ENCODE measurements at regions not wholly inside any gene's neighbourhood (a gene's known extent, or its start where the extent isn't known, plus 50 kb on each side); places are given as distances from the start of the nearest gene placed in this dataset.
A peak's percentile ranks its signal among the peaks of the same experiment; 100 is the strongest.

DNA sequence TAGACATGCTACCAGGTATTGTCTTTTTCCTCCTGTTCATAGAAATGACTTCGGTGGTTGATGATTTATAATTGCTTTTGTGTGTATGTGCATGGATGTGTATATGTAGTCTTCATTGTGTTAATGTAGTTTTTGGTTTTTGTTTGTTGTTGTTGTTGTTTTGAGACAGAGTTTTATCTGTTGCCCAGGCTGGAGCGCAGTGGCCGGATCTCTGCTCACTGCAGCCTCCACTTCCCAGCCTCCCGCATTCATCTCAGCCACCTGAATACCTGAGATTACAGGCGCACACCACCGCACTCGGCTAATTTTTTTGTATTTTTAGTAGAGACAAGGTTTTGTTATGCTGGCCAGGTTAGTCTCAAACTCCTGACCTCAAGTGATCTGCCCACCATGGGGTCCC is 75.2 kb downstream of the HFE start:
- peaks cover 10 to 18% of the 10 kb centered on the region in 2 experiments for H3K4me1 ChIP-seq (ENCODE audit: control insufficient read depth in 1 of 2, extremely low read depth in 1 of 2, insufficient read depth in 2 of 2, low read length in 2 of 2)
- H3K36me3 ChIP-seq (ENCODE audit: control insufficient read depth in 2 of 2, extremely low read depth in 1 of 2, insufficient read depth in 1 of 2, low read length in 1 of 2): no peaks in the 10 kb centered on the region
- H3K27me3 ChIP-seq (replicated peaks in 1 of 2; ENCODE audit: control insufficient read depth in 2 of 2, extremely low read depth in 1 of 2, insufficient read depth in 2 of 2, low read length in 1 of 2): no peaks in the 10 kb centered on the region
- no peak overlapping the region for H3K4me3 ChIP-seq (ENCODE audit: control insufficient read depth in 1 of 2, extremely low read depth in 1 of 2, low read length in 1 of 2)
- 100% methylated on average over 2 of the region's 7 CpGs for WGBS (ENCODE audit: insufficient coverage)
- Mint-ChIP-seq H3K9me3 (no peaks in the 10 kb centered on the region), H3K4me1 (peaks cover 57 to 79% (median 65%) of the 10 kb centered on the region in 3 donors), H3K36me3 (peaks cover 25% of the 10 kb centered on the region), H3K27ac (peak overlapping the region; percentile 11 to 40), H3K27me3 (no peaks in the 10 kb centered on the region), H3K4me3 (peak overlapping the region in 1 of 3 donors; percentile 6)
- POLR2A ChIA-PET: interaction anchor here in 1 of 2 donors (1.0 to 8.2 kb wide), 3 partner anchors 9 to 54 kb away, joined by 3 to 311 read pairs (median 4); a partner anchor contains a TSS
- CTCF ChIA-PET: interaction anchor here in 1 of 2 donors (0.7 kb wide), 1 partner anchor 72 kb away, joined by 3 read pairs; a partner anchor contains a TSS
- DNase-seq: no peak
- no peaks in the 10 kb centered on the region for H3K9me3 ChIP-seq
- no peak for ATAC-seq (replicated peaks in 1 of 4)
- H3K27ac ChIP-seq (ENCODE audit: low read length): no peak overlapping the region

DNA sequence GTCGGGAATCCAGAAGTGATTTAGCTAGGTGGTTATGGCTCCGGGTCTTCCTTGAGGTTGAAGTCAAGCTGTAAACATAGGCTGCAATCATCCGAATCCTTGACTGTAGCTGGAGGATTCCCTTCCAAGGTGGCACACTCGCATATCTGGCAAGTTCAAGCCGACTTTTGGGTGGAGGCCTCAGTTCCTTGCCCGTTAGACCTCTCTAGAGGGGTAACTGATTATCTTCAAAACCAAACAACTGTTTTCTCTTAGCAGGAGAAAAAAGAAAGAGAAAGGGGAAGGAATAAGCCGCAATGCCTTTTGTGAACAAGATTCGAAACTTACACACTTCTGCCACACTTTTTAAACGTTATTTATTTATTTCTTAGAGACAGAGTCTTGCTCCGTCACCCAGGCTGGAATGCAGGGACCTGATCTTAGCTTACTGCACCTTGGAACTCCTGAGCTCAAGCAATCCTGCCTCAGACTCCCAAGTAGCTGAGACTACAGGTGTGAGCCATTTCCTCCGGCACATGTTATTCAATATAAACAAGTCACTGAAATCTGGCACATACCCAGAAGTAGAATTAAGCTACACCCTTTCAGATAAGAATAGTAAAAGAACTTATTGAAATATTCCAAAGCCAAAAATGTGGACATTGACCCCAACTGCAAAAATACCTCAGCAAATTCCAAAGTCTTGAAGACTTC is 76.3 kb downstream of the HFE start:
- ATAC-seq (replicated peaks in 1 of 4): no peak
- H3K9me3 Mint-ChIP-seq: no peaks in the 10 kb centered on the region
- 100% methylated on average over 4 of the region's 11 CpGs for WGBS (ENCODE audit: insufficient coverage)
- no peaks in the 10 kb centered on the region for H3K27me3 Mint-ChIP-seq
- H3K36me3 ChIP-seq (ENCODE audit: control insufficient read depth in 2 of 2, extremely low read depth in 1 of 2, insufficient read depth in 1 of 2, low read length in 1 of 2): no peaks in the 10 kb centered on the region
- no peak for DNase-seq
- POLR2A ChIA-PET: interaction anchor here (0.6 to 1.5 kb wide), 6 partner anchors 9 to 77 kb away, joined by 3 to 8 read pairs (median 4); partner anchors contain the start of gene HFE (in 1 of the 2)
- peaks cover 10 to 18% of the 10 kb centered on the region in 2 experiments for H3K4me1 ChIP-seq (ENCODE audit: control insufficient read depth in 1 of 2, extremely low read depth in 1 of 2, insufficient read depth in 2 of 2, low read length in 2 of 2)
- peaks cover 61 to 72% (median 64%) of the 10 kb centered on the region in 3 donors for H3K4me1 Mint-ChIP-seq
- peak overlapping the region; percentile 74 to 87 for H3K27ac Mint-ChIP-seq
- H3K4me3 Mint-ChIP-seq: peak overlapping the region in 2 of 3 donors; percentile 21 to 39
- CTCF ChIA-PET: no interaction called here
- H3K27me3 ChIP-seq (replicated peaks in 1 of 2; ENCODE audit: control insufficient read depth in 2 of 2, extremely low read depth in 1 of 2, insufficient read depth in 2 of 2, low read length in 1 of 2): no peaks in the 10 kb centered on the region
- H3K36me3 Mint-ChIP-seq: peaks cover 25% of the 10 kb centered on the region
- no peaks in the 10 kb centered on the region for H3K9me3 ChIP-seq
- H3K27ac ChIP-seq (ENCODE audit: low read length): no peak overlapping the region
- no peak overlapping the region for H3K4me3 ChIP-seq (ENCODE audit: control insufficient read depth in 1 of 2, extremely low read depth in 1 of 2, low read length in 1 of 2)

DNA sequence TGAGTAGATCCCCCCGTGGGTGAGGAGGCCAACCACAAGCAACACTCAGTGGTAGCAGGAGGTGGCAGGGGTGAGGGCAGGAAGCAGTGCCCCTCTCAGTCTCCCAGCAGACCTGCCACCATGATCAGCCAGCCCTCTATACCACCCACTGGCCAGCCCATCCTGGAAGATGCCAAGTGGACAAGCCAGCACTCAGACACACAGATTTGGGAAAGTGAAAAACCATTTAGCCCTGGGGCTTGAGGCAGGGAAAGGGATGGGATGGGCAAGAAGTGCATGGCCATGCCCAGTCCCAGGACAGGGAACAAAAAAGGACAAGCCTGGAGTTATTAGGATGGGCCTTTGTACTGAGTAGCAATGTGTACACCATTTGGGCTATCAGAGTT is 76.9 kb downstream of the HFE start:
- ChIA-PET POLR2A (interaction anchor here (0.6 to 1.5 kb wide), 4 partner anchors 40 to 77 kb away, joined by 3 to 8 read pairs (median 4); partner anchors contain the start of gene HFE (in 1 of the 2)), CTCF (no interaction called here)
- DNase-seq: no peak
- Mint-ChIP-seq H3K27ac (peak overlapping the region; percentile 74 to 87), H3K36me3 (peaks cover 25% of the 10 kb centered on the region), H3K9me3 (no peaks in the 10 kb centered on the region), H3K27me3 (no peaks in the 10 kb centered on the region), H3K4me3 (peak overlapping the region in 1 of 3 donors; percentile 39), H3K4me1 (peaks cover 62 to 71% (median 68%) of the 10 kb centered on the region in 3 donors)
- Histone ChIP-seq H3K4me1 (ENCODE audit: control insufficient read depth in 1 of 2, extremely low read depth in 1 of 2, insufficient read depth in 2 of 2, low read length in 2 of 2) (peaks cover 10 to 18% of the 10 kb centered on the region in 2 experiments), H3K9me3 (no peaks in the 10 kb centered on the region), H3K27ac (ENCODE audit: low read length) (peak overlapping the region; percentile 34), H3K4me3 (ENCODE audit: control insufficient read depth in 1 of 2, extremely low read depth in 1 of 2, low read length in 1 of 2) (no peak overlapping the region), H3K27me3 (replicated peaks in 1 of 2; ENCODE audit: control insufficient read depth in 2 of 2, extremely low read depth in 1 of 2, insufficient read depth in 2 of 2, low read length in 1 of 2) (no peaks in the 10 kb centered on the region), H3K36me3 (ENCODE audit: control insufficient read depth in 2 of 2, extremely low read depth in 1 of 2, insufficient read depth in 1 of 2, low read length in 1 of 2) (no peaks in the 10 kb centered on the region)
- no CpG with 5 or more reads among the region's 1 CpG for WGBS (ENCODE audit: insufficient coverage)
- no peak for ATAC-seq (replicated peaks in 1 of 4)

DNA sequence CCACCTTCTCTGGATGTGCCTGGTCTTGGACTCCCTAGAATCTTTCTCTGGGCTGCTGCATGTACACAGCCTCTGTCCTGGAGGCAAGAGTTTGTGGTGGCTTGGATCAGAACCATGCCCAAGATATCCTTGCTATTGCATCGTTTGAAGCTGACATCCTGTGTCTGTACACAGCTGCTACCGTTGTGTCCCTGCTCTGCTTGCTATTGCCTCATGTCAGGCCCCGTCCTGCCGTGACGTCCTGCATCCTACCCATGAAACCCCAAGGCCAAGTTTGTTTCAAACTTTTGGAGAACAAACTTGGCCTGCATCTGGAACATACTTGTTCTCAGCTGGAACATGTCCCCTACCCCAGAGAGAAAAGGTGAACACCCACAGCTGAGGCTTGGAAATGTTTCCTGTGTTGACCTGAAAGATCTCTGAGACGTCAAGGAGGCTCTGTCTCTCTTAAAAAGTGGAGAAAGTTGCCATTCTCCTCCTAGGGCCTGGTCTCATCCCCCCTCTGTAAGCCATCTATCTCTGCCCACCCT is 78.1 kb downstream of the HFE start:
- H3K36me3 ChIP-seq (ENCODE audit: control insufficient read depth in 2 of 2, extremely low read depth in 1 of 2, insufficient read depth in 1 of 2, low read length in 1 of 2): no peaks in the 10 kb centered on the region
- Mint-ChIP-seq H3K4me1 (peaks cover 63 to 69% (median 68%) of the 10 kb centered on the region in 3 donors), H3K4me3 (peak overlapping the region in 1 of 3 donors; percentile 52), H3K36me3 (peaks cover 22% of the 10 kb centered on the region), H3K27ac (peak overlapping the region; percentile 57 to 83), H3K27me3 (no peaks in the 10 kb centered on the region), H3K9me3 (no peaks in the 10 kb centered on the region)
- H3K4me3 ChIP-seq (ENCODE audit: control insufficient read depth in 1 of 2, extremely low read depth in 1 of 2, low read length in 1 of 2): no peak overlapping the region
- H3K27me3 ChIP-seq (replicated peaks in 1 of 2; ENCODE audit: control insufficient read depth in 2 of 2, extremely low read depth in 1 of 2, insufficient read depth in 2 of 2, low read length in 1 of 2): no peaks in the 10 kb centered on the region
- ATAC-seq (replicated peaks in 1 of 4) (peak in 2 of 4 experiments; percentile 33 to 59), DNase-seq (peak in 1 of 35 experiments; percentile 15)
- H3K4me1 ChIP-seq (ENCODE audit: control insufficient read depth in 1 of 2, extremely low read depth in 1 of 2, insufficient read depth in 2 of 2, low read length in 2 of 2): peaks cover 4 to 16% of the 10 kb centered on the region in 2 experiments
- ChIA-PET CTCF (interaction anchor here in 1 of 2 donors (0.6 kb wide), 1 partner anchor 25 kb away, joined by 3 read pairs; no protein-coding TSS in a partner anchor), POLR2A (interaction anchor here (0.6 to 0.9 kb wide), 2 partner anchors 10 to 52 kb away, joined by 3 to 4 read pairs; no protein-coding TSS in a partner anchor)
- 59% methylated on average over 5 of the region's 6 CpGs for WGBS (ENCODE audit: insufficient coverage)
- no peaks in the 10 kb centered on the region for H3K9me3 ChIP-seq
- no peak overlapping the region for H3K27ac ChIP-seq (ENCODE audit: low read length)

DNA sequence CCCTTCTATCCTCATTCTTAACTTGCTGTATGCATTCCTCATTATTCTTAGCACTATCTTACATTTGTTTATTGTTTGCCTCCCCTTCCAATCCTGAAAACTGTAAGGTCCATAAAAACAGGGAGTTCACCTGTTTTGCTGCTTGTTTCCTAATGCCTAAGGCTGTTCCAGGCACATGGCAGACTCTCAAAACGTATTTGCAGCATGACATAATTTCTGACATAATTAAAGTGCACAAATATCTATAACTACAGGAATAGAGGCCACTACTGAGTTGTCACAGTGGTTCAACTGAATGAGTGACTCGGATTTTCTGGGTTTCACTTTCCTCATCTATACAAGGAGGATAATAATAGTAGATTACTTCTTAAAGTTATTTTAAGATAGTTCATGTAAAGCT is 83.0 kb downstream of the HFE start:
- peak overlapping the region; percentile 92 to 93 for H3K27ac Mint-ChIP-seq
- peaks cover 3% of the 10 kb centered on the region for H3K36me3 Mint-ChIP-seq
- ChIA-PET POLR2A (interaction anchor here (0.6 to 5.0 kb wide), 16 partner anchors 9 to 1669 kb away, joined by 3 to 75 read pairs (median 3); a partner anchor contains a TSS), CTCF (interaction anchor here in 1 of 2 donors (1.9 kb wide), 1 partner anchor 11 kb away, joined by 13 read pairs; no protein-coding TSS in a partner anchor)
- H3K4me1 Mint-ChIP-seq: peaks cover 52 to 66% (median 55%) of the 10 kb centered on the region in 3 donors
- WGBS (ENCODE audit: insufficient coverage): 20% methylated on average over 1 of the region's 2 CpGs
- H3K9me3 Mint-ChIP-seq: no peaks in the 10 kb centered on the region
- peak overlapping the region in 1 of 2 donors; percentile 5 for H3K4me3 ChIP-seq (ENCODE audit: control insufficient read depth in 1 of 2, extremely low read depth in 1 of 2, low read length in 1 of 2)
- H3K27me3 Mint-ChIP-seq: no peaks in the 10 kb centered on the region
- peak overlapping the region; percentile 90 for H3K27ac ChIP-seq (ENCODE audit: low read length)
- H3K4me3 Mint-ChIP-seq: peak overlapping the region; percentile 76 to 96 (median 91)
- H3K36me3 ChIP-seq (ENCODE audit: control insufficient read depth in 2 of 2, extremely low read depth in 1 of 2, insufficient read depth in 1 of 2, low read length in 1 of 2): no peaks in the 10 kb centered on the region
- DNase-seq: peak in 1 of 35 experiments; percentile 29
- ATAC-seq (replicated peaks in 1 of 4): no peak
- H3K9me3 ChIP-seq: no peaks in the 10 kb centered on the region
- peaks cover 12 to 16% of the 10 kb centered on the region in 2 experiments for H3K4me1 ChIP-seq (ENCODE audit: control insufficient read depth in 1 of 2, extremely low read depth in 1 of 2, insufficient read depth in 2 of 2, low read length in 2 of 2)
- H3K27me3 ChIP-seq (replicated peaks in 1 of 2; ENCODE audit: control insufficient read depth in 2 of 2, extremely low read depth in 1 of 2, insufficient read depth in 2 of 2, low read length in 1 of 2): no peaks in the 10 kb centered on the region
